ENCODE measurements at regions not wholly inside any gene's neighbourhood (a gene's known extent, or its start where the extent isn't known, plus 50 kb on each side); places are given as distances from the start of the nearest gene placed in this dataset.

- intact Hi-C loops (cut with DNase I), result no loop called here
- no peaks in the 10 kb centered on the region for H3K9me3 ChIP-seq
- no peak overlapping the region for H3K27ac ChIP-seq
- H3K27me3 ChIP-seq, result no peaks in the 10 kb centered on the region
- H3K4me3 ChIP-seq, result no peak overlapping the region
- TF ChIP-seq POLR2AphosphoS5 (IDR thresholded peaks at IDR 0.05; ENCODE audit: insufficient read depth in 1 of 2, low read depth in 1 of 2) (no peak), CTCF (IDR thresholded peaks at IDR 0.05) (no peak), POLR2A (IDR thresholded peaks at IDR 0.05) (no peak)
- no peak for DNase-seq (ENCODE audit: extremely low spot score in 2 of 2)
- H3K4me1 ChIP-seq, result no peaks in the 10 kb centered on the region
- H3K36me3 ChIP-seq, result no peaks in the 10 kb centered on the region
Observed at GRCh38 chr22:27349456-27349855, 452.1 kb downstream of the MN1 start.

- H3K36me3 ChIP-seq, result no peaks in the 10 kb centered on the region
- H3K4me1 ChIP-seq, result no peaks in the 10 kb centered on the region
- no peaks in the 10 kb centered on the region for H3K27me3 ChIP-seq
- intact Hi-C loops (cut with DNase I), result no loop called here
- TF ChIP-seq POLR2A (IDR thresholded peaks at IDR 0.05) (no peak), CTCF (IDR thresholded peaks at IDR 0.05) (no peak), POLR2AphosphoS5 (IDR thresholded peaks at IDR 0.05; ENCODE audit: insufficient read depth in 1 of 2, low read depth in 1 of 2) (no peak)
- no peak overlapping the region for H3K27ac ChIP-seq
- H3K4me3 ChIP-seq, result no peak overlapping the region
- no peak for DNase-seq (ENCODE audit: extremely low spot score in 2 of 2)
- no peaks in the 10 kb centered on the region for H3K9me3 ChIP-seq
Observed at GRCh38 chr22:27350306-27350705, 451.2 kb downstream of the MN1 start.

- Histone ChIP-seq H3K27me3 (no peaks in the 10 kb centered on the region), H3K4me3 (no peak overlapping the region)
Observed at GRCh38 chr22:27352426-27352825, 449.1 kb downstream of the MN1 start.

GRCh38 chr22:27358096-27358870 is 443.3 kb downstream of the MN1 start:
- Histone ChIP-seq H3K4me1 (no peaks in the 10 kb centered on the region), H3K27ac (no peak overlapping the region), H3K27me3 (no peaks in the 10 kb centered on the region), H3K36me3 (no peaks in the 10 kb centered on the region), H3K9me3 (peaks cover 6% of the 10 kb centered on the region), H3K4me3 (no peak overlapping the region)
- no peak for TF ChIP-seq POLR2AphosphoS5 (IDR thresholded peaks at IDR 0.05; ENCODE audit: insufficient read depth in 1 of 2, low read depth in 1 of 2)
- TF ChIP-seq POLR2A (IDR thresholded peaks at IDR 0.05), result no peak
- TF ChIP-seq CTCF (IDR thresholded peaks at IDR 0.05), result no peak
- peak in 1 of 2 donors; percentile 87 for DNase-seq (ENCODE audit: extremely low spot score in 2 of 2)
- intact Hi-C loops (cut with DNase I), result no loop called here

More at GRCh38 chr22:27352426-27352825, 449.1 kb downstream of the MN1 start:
- H3K27ac ChIP-seq, result no peak overlapping the region
- TF ChIP-seq POLR2AphosphoS5 (IDR thresholded peaks at IDR 0.05; ENCODE audit: insufficient read depth in 1 of 2, low read depth in 1 of 2) (no peak), CTCF (IDR thresholded peaks at IDR 0.05) (no peak), POLR2A (IDR thresholded peaks at IDR 0.05) (no peak)
- no peaks in the 10 kb centered on the region for H3K4me1 ChIP-seq
- H3K9me3 ChIP-seq, result peaks cover 6% of the 10 kb centered on the region
- no peak for DNase-seq (ENCODE audit: extremely low spot score in 2 of 2)
- no peaks in the 10 kb centered on the region for H3K36me3 ChIP-seq
- intact Hi-C loops (cut with DNase I), result no loop called here

- TF ChIP-seq POLR2A (IDR thresholded peaks at IDR 0.05) (no peak), CTCF (IDR thresholded peaks at IDR 0.05) (no peak), POLR2AphosphoS5 (IDR thresholded peaks at IDR 0.05; ENCODE audit: insufficient read depth in 1 of 2, low read depth in 1 of 2) (no peak)
- intact Hi-C loops (cut with DNase I), result no loop called here
- Histone ChIP-seq H3K4me1 (no peaks in the 10 kb centered on the region), H3K27me3 (no peaks in the 10 kb centered on the region), H3K9me3 (no peaks in the 10 kb centered on the region), H3K27ac (no peak overlapping the region), H3K4me3 (no peak overlapping the region), H3K36me3 (no peaks in the 10 kb centered on the region)
- no peak for DNase-seq (ENCODE audit: extremely low spot score in 2 of 2)
Observed at GRCh38 chr22:27370269-27370668, 431.3 kb downstream of the MN1 start.

All from vagina (tissue), 2 donors.